GM12878 (cell line): ENCODE measurements at regions not wholly inside any gene's neighbourhood (a gene's known extent, or its start where the extent isn't known, plus 50 kb on each side); places are given as distances from the start of the nearest gene placed in this dataset.

ENCODE experiments used
- ATAC-seq: fragments of 200-7000 bp; cut with Tn5 transposase; 3 replicates; pipeline ENCODE4 v1.9.1; 2020; ENCODE audit warnings: mild to moderate bottlenecking, moderate library complexity
- BruUV-seq: library from RNA; stranded (reverse); fragments of 400-500 nt; replicated peaks from 2 replicates; lab custom pipeline; 2021; lab: Mats Ljungman, UMichigan
- CTCF ChIA-PET: fragments of 300-600 bp; sonication (Branson Sonifier 250); formaldehyde crosslinking; extraction: SDS; loops from one replicate; lab custom pipeline; 2021; ENCODE audit warnings: inconsistent platforms; lab: Yijun Ruan, JAX
- POLR2A ChIA-PET: fragments of 350-600 bp; formaldehyde crosslinking; extraction: SDS; loops from one replicate; lab custom pipeline; 2021; ENCODE audit warnings: inconsistent platforms; lab: Charles Lee
- RAD21 ChIA-PET: fragments of 300-600 bp; sonication (Branson Sonifier 250); formaldehyde crosslinking; loops from one replicate; lab custom pipeline; 2023; ENCODE audit warnings: antibody characterized with exemption; ENCODE audit not compliant: unreplicated experiment; lab: Charles Lee
- SMC1A ChIA-PET: fragments of 300-600 bp; sonication (Branson Sonifier 250); formaldehyde crosslinking; loops from one replicate; lab custom pipeline; 2023; ENCODE audit not compliant: unreplicated experiment, uncharacterized antibody; lab: Charles Lee
- DNase-seq: peaks from one replicate; pipeline ENCODE4 v3.0.0-alpha.2; 2011; ENCODE audit warnings: low read depth, low spot score
- FAIRE-seq: peaks from 3 replicates; lab custom pipeline; 2011; peaks lifted over from hg19 to GRCh38; lab: Jason Lieb, UNC
- H2AFZ ChIP-seq: 2 replicates; pipeline ENCODE4 v1.6.0; 2011; ENCODE audit warnings: low read depth, low read length, control low read depth; ENCODE audit not compliant: control insufficient read depth
- H3K27ac ChIP-seq: 2 replicates; pipeline ENCODE4 v1.5.1; 2011; ENCODE audit warnings: control low read depth; ENCODE audit not compliant: control insufficient read depth, insufficient read depth
- H3K27me3 ChIP-seq, 2 experiments: replicated peaks in 1 of 2; 2 replicates each; pipeline versions ENCODE4 v1.6.0 to v1.6.1; 2011; ENCODE audit warnings: low read length in 1 of 2; ENCODE audit not compliant: control insufficient read depth in 2 of 2, insufficient read depth in 2 of 2
- H3K36me3 ChIP-seq, 2 experiments: 2 replicates each; pipeline ENCODE4 v1.5.1; 2011; ENCODE audit warnings: low read length in 1 of 2; ENCODE audit not compliant: control insufficient read depth in 2 of 2, insufficient read depth in 2 of 2
- H3K4me1 ChIP-seq: 2 replicates; pipeline ENCODE4 v1.6.1; 2011; ENCODE audit warnings: mild to moderate bottlenecking, low read length, moderate library complexity, mixed read lengths; ENCODE audit not compliant: control insufficient read depth, insufficient read depth
- H3K4me2 ChIP-seq: 2 replicates; pipeline ENCODE4 v1.6.0; 2011; ENCODE audit warnings: control low read depth; ENCODE audit not compliant: control insufficient read depth, insufficient read depth
- H3K4me3 ChIP-seq: fragments of 200-600 bp; sonication (generic); 2 replicates; pipeline ENCODE4 v1.5.1; 2016
- H3K79me2 ChIP-seq: 2 replicates; pipeline ENCODE4 v1.6.0; 2011; ENCODE audit warnings: low read length; ENCODE audit not compliant: control insufficient read depth, insufficient read depth
- H3K9ac ChIP-seq: 2 replicates; pipeline ENCODE4 v1.8.0; 2011; ENCODE audit warnings: low read length, control low read depth, mixed read lengths; ENCODE audit not compliant: control insufficient read depth, insufficient read depth
- H3K9me3 ChIP-seq: replicated peaks from 3 replicates; pipeline ENCODE4 v1.5.1; 2011; ENCODE audit warnings: mild to moderate bottlenecking, low read length; ENCODE audit not compliant: control insufficient read depth, insufficient read depth
- H4K20me1 ChIP-seq: 2 replicates; pipeline ENCODE4 v1.6.0; 2011; ENCODE audit not compliant: control insufficient read depth, insufficient read depth
- ASH2L ChIP-seq: fragments of 300-600, 200-600 bp; sonication (generic); IDR thresholded peaks from 2 replicates; pipeline ENCODE4 v1.6.1; 2017; ENCODE audit warnings: low read depth, mild to moderate bottlenecking, borderline replicate concordance
- BCL11A ChIP-seq: IDR thresholded peaks from 2 replicates; pipeline ENCODE4 v1.6.1; 2011; ENCODE audit warnings: low read depth, low read length
- CHD1 ChIP-seq: IDR thresholded peaks from 2 replicates; pipeline ENCODE4 v1.6.1; 2012; ENCODE audit warnings: low read depth, low read length, improper control_type of control experiment
- CHD4 ChIP-seq: fragments of 200-600 bp; sonication (generic); IDR thresholded peaks from 2 replicates; pipeline ENCODE4 v1.6.1; 2016; ENCODE audit warnings: mild to moderate bottlenecking
- DPF2 ChIP-seq: fragments of 450-650 bp; IDR thresholded peaks from 2 replicates; pipeline ENCODE4 v1.6.1; 2017; ENCODE audit warnings: mild to moderate bottlenecking
- E2F4 ChIP-seq: IDR thresholded peaks from 2 replicates; pipeline ENCODE4 v1.6.1; 2012; ENCODE audit warnings: low read depth, low read length, improper control_type of control experiment
- GABPA ChIP-seq: IDR thresholded peaks from 2 replicates; pipeline ENCODE4 v1.6.1; 2014; ENCODE audit warnings: antibody characterized with exemption, low read depth, mild to moderate bottlenecking, inconsistent platforms
- HDAC2 ChIP-seq: fragments of 200-600 bp; sonication (generic); IDR thresholded peaks from 2 replicates; pipeline ENCODE4 v1.6.1; 2017
- NFYB ChIP-seq: IDR thresholded peaks from 2 replicates; pipeline ENCODE4 v1.6.1; 2011; ENCODE audit warnings: low read depth, mild to moderate bottlenecking, low read length, improper control_type of control experiment, moderate library complexity; ENCODE audit not compliant: insufficient read depth
- POU2F2 ChIP-seq: IDR thresholded peaks from 3 replicates; pipeline ENCODE4 v1.6.1; 2011; ENCODE audit warnings: low read depth, mild to moderate bottlenecking, low read length, borderline replicate concordance
- SMC3 ChIP-seq: IDR thresholded peaks from 2 replicates; pipeline ENCODE4 v1.6.1; 2011; ENCODE audit warnings: low read length, improper control_type of control experiment, borderline replicate concordance
- SRF ChIP-seq, 2 experiments: IDR thresholded peaks; 2 replicates each; pipeline ENCODE4 v1.6.1; 2011; ENCODE audit warnings: low read depth in 2 of 2, low read length in 2 of 2, mild to moderate bottlenecking in 1 of 2, moderate library complexity in 1 of 2
- TBL1XR1 ChIP-seq: IDR thresholded peaks from 2 replicates; pipeline ENCODE4 v1.6.1; 2012; ENCODE audit warnings: low read depth, low read length, improper control_type of control experiment
- TCF12 ChIP-seq: IDR thresholded peaks from 2 replicates; pipeline ENCODE4 v1.6.1; 2011; ENCODE audit warnings: low read depth, mild to moderate bottlenecking, low read length
- ZZZ3 ChIP-seq: IDR thresholded peaks from 2 replicates; pipeline ENCODE4 v1.6.1; 2011; ENCODE audit warnings: low read depth; ENCODE audit not compliant: control insufficient read depth, insufficient read length
- WGBS: methylation state at CpG from one replicate; pipeline ENCODE4 v1.1.6; 2016; ENCODE audit warnings: low lambda C conversion rate; ENCODE audit not compliant: insufficient replicate concordance, insufficient coverage; ENCODE audit errors: missing lambda C conversion rate; 5-methylcytosine and 5-hydroxymethylcytosine counted together
- in situ Hi-C: fragments of 300-500 bp; cut with MboI; formaldehyde crosslinking; loops from 9 replicates; pipeline ENCODE4 v1.14.3; 2018; ENCODE audit warnings: mixed read lengths
- intact Hi-C: fragments of 100-400 bp; cut with micrococcal nuclease; formaldehyde crosslinking; loops from one replicate; pipeline ENCODE4 v1.14.2; 2022; ENCODE audit not compliant: unreplicated experiment
- TF ChIP-seq, protein P1 (sequence below): fragments of 150-350 bp; IDR thresholded peaks from 2 replicates; pipeline ENCODE4 v1.6.1; 2016; ENCODE audit warnings: low read depth, low read length

- TF ChIP-seq BCL11A: no peak
- TF ChIP-seq NFYB: no peak
- TF ChIP-seq SMC3: no peak
- no peak for TF ChIP-seq CHD1
- 0% methylated on average over 1 of the region's 1 CpG for WGBS
- Histone ChIP-seq H3K4me1 (no peaks in the 10 kb centered on the region), H3K4me2 (no peak overlapping the region), H3K9me3 (no peaks in the 10 kb centered on the region), H3K9ac (no peak overlapping the region), H3K27me3 (no peaks in the 10 kb centered on the region), H4K20me1 (no peaks in the 10 kb centered on the region), H3K79me2 (no peaks in the 10 kb centered on the region), H3K4me3 (no peak overlapping the region), H3K27ac (no peak overlapping the region), H2AFZ (no peak overlapping the region), H3K36me3 (no peaks in the 10 kb centered on the region)
- RAD21 ChIA-PET: no interaction called here
- in situ Hi-C loops: no loop called here
- BruUV-seq: no TSS peak
- POLR2A ChIA-PET: no interaction called here
- CTCF ChIA-PET: no interaction called here
- intact Hi-C loops: no loop called here
- FAIRE-seq (no peak), ATAC-seq (no peak), DNase-seq (no peak)
- SMC1A ChIA-PET: no interaction called here
These were observed 544.2 kb upstream of the PHF14 start for GRCh38 chr7:10429511-10429910.

DNA sequence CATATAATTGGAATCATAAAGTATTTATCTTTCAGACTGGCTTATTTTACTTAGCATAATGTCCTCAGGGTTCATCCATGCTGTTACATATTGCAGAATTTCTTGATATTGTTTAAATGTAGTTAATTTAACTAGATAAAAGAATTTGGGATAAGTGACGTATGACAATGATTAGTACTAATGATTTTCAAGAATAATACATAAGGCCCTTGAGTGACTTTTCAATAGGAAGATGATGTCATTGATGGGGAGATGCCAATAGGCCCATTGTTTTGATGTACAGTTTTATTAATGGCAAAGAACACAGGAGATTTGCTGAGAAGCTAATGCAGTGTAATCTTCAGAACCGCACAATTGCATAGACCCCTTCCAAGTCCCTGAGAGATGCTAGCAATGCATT is 537.4 kb upstream of the PHF14 start:
- Histone ChIP-seq H3K27me3 (no peaks in the 10 kb centered on the region), H3K4me2 (no peak overlapping the region), H3K27ac (no peak overlapping the region), H3K9ac (no peak overlapping the region), H3K79me2 (no peaks in the 10 kb centered on the region), H2AFZ (no peak overlapping the region), H3K4me3 (no peak overlapping the region), H3K9me3 (no peaks in the 10 kb centered on the region), H3K4me1 (no peaks in the 10 kb centered on the region), H4K20me1 (no peaks in the 10 kb centered on the region), H3K36me3 (no peaks in the 10 kb centered on the region)
- intact Hi-C loops: no loop called here
- in situ Hi-C loops: no loop called here
- no peak for ATAC-seq
- RAD21 ChIA-PET: no interaction called here
- BruUV-seq: no TSS peak
- WGBS: 21% methylated on average over 2 of the region's 2 CpGs
- no peak for DNase-seq
- SMC1A ChIA-PET: no interaction called here
- no peak for FAIRE-seq
- POLR2A ChIA-PET: no interaction called here
- CTCF ChIA-PET: no interaction called here
- no peak for TF ChIP-seq TCF12
- no peak for TF ChIP-seq ZZZ3
- TF ChIP-seq E2F4: no peak
- TF ChIP-seq SRF (IDR thresholded peaks at IDR 0.05; ENCODE audit: low read depth in 2 of 2, low read length in 2 of 2): no peak
- TF ChIP-seq POU2F2: no peak
- TF ChIP-seq ASH2L: no peak
- TF ChIP-seq DPF2: no peak
- no peak for TF ChIP-seq HDAC2
- no peak for TF ChIP-seq GABPA
- TF ChIP-seq, protein P1, sequence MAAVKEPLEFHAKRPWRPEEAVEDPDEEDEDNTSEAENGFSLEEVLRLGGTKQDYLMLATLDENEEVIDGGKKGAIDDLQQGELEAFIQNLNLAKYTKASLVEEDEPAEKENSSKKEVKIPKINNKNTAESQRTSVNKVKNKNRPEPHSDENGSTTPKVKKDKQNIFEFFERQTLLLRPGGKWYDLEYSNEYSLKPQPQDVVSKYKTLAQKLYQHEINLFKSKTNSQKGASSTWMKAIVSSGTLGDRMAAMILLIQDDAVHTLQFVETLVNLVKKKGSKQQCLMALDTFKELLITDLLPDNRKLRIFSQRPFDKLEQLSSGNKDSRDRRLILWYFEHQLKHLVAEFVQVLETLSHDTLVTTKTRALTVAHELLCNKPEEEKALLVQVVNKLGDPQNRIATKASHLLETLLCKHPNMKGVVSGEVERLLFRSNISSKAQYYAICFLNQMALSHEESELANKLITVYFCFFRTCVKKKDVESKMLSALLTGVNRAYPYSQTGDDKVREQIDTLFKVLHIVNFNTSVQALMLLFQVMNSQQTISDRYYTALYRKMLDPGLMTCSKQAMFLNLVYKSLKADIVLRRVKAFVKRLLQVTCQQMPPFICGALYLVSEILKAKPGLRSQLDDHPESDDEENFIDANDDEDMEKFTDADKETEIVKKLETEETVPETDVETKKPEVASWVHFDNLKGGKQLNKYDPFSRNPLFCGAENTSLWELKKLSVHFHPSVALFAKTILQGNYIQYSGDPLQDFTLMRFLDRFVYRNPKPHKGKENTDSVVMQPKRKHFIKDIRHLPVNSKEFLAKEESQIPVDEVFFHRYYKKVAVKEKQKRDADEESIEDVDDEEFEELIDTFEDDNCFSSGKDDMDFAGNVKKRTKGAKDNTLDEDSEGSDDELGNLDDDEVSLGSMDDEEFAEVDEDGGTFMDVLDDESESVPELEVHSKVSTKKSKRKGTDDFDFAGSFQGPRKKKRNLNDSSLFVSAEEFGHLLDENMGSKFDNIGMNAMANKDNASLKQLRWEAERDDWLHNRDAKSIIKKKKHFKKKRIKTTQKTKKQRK: no peak
- no peak for TF ChIP-seq CHD4
- TF ChIP-seq TBL1XR1: no peak
